ENCODE measurements at regions not wholly inside any gene's neighbourhood (a gene's known extent, or its start where the extent isn't known, plus 50 kb on each side); places are given as distances from the start of the nearest gene placed in this dataset.

- no peak for DNase-seq (ENCODE audit: extremely low read depth in 1 of 2, low read depth in 1 of 2)
These were observed 727.6 kb upstream of the ARGLU1 start for GRCh38 chr13:107295416-107296140.

GRCh38 chr13:107293924-107294323 lies 726.0 kb upstream of the ARGLU1 start:
- no peak for DNase-seq (ENCODE audit: extremely low read depth in 1 of 2, low read depth in 1 of 2)

- DNase-seq (ENCODE audit: extremely low read depth in 1 of 2, low read depth in 1 of 2): no peak
These were observed 723.9 kb upstream of the ARGLU1 start for GRCh38 chr13:107291875-107292274.

- no peak for DNase-seq (ENCODE audit: extremely low read depth in 1 of 2, low read depth in 1 of 2)
These were observed 721.6 kb upstream of the ARGLU1 start for GRCh38 chr13:107289540-107289939.

- no peak for DNase-seq (ENCODE audit: extremely low read depth in 1 of 2, low read depth in 1 of 2)
These were observed 716.2 kb upstream of the ARGLU1 start for GRCh38 chr13:107284173-107284572.

GRCh38 chr13:107277911-107278310 lies 710.0 kb upstream of the ARGLU1 start:
- DNase-seq (ENCODE audit: extremely low read depth in 1 of 2, low read depth in 1 of 2): no peak

- DNase-seq (ENCODE audit: extremely low read depth in 1 of 2, low read depth in 1 of 2): no peak
These were observed 709.0 kb upstream of the ARGLU1 start for GRCh38 chr13:107276936-107277335.

GRCh38 chr13:107275945-107276614 lies 708.1 kb upstream of the ARGLU1 start:
- no peak for DNase-seq (ENCODE audit: extremely low read depth in 1 of 2, low read depth in 1 of 2)

- no peak for DNase-seq (ENCODE audit: extremely low read depth in 1 of 2, low read depth in 1 of 2)
These were observed 707.4 kb upstream of the ARGLU1 start for GRCh38 chr13:107275312-107275711.

GRCh38 chr13:107271227-107271626 lies 703.3 kb upstream of the ARGLU1 start:
- DNase-seq (ENCODE audit: extremely low read depth in 1 of 2, low read depth in 1 of 2): no peak

- DNase-seq (ENCODE audit: extremely low read depth in 1 of 2, low read depth in 1 of 2): no peak
These were observed 698.7 kb upstream of the ARGLU1 start for GRCh38 chr13:107266657-107267056.

GRCh38 chr13:107258599-107259187 lies 690.8 kb upstream of the ARGLU1 start:
- no peak for DNase-seq (ENCODE audit: extremely low read depth in 1 of 2, low read depth in 1 of 2)

GRCh38 chr13:107254392-107254791 lies 686.5 kb upstream of the ARGLU1 start:
- no peak for DNase-seq (ENCODE audit: extremely low read depth in 1 of 2, low read depth in 1 of 2)

- no peak for DNase-seq (ENCODE audit: extremely low read depth in 1 of 2, low read depth in 1 of 2)
These were observed 684.5 kb upstream of the ARGLU1 start for GRCh38 chr13:107252428-107252827.

- DNase-seq (ENCODE audit: extremely low read depth in 1 of 2, low read depth in 1 of 2): no peak
These were observed 684.1 kb upstream of the ARGLU1 start for GRCh38 chr13:107252021-107252420.

- DNase-seq (ENCODE audit: extremely low read depth in 1 of 2, low read depth in 1 of 2): no peak
These were observed 683.4 kb upstream of the ARGLU1 start for GRCh38 chr13:107251341-107251740.

GRCh38 chr13:107250628-107251027 lies 682.7 kb upstream of the ARGLU1 start:
- DNase-seq (ENCODE audit: extremely low read depth in 1 of 2, low read depth in 1 of 2): no peak

GRCh38 chr13:107244241-107244640 lies 676.3 kb upstream of the ARGLU1 start:
- no peak for DNase-seq (ENCODE audit: extremely low read depth in 1 of 2, low read depth in 1 of 2)

- DNase-seq (ENCODE audit: extremely low read depth in 1 of 2, low read depth in 1 of 2): no peak
These were observed 674.2 kb upstream of the ARGLU1 start for GRCh38 chr13:107242138-107242537.

GRCh38 chr13:107241381-107241780 lies 673.4 kb upstream of the ARGLU1 start:
- DNase-seq (ENCODE audit: extremely low read depth in 1 of 2, low read depth in 1 of 2): no peak

- DNase-seq (ENCODE audit: extremely low read depth in 1 of 2, low read depth in 1 of 2): no peak
These were observed 671.3 kb upstream of the ARGLU1 start for GRCh38 chr13:107239213-107239612.
